Neural cell (in vitro differentiated cells): ENCODE measurements at regions not wholly inside any gene's neighbourhood (a gene's known extent, or its start where the extent isn't known, plus 50 kb on each side); places are given as distances from the start of the nearest gene placed in this dataset.

Experiments
- H2AFZ ChIP-seq: fragments of 200-600, 300-800 bp; sonication (generic), shearing (Covaris generic); 2 replicates; pipeline ENCODE4 v1.6.0; 2014; ENCODE audit warnings: low read depth, mild to moderate bottlenecking, antibody characterized with exemption, low read length, moderate library complexity
- H3F3A ChIP-seq: fragments of 200-600 bp; shearing (Covaris generic); 2 replicates; pipeline ENCODE4 v1.6.1; 2016; ENCODE audit warnings: mild to moderate bottlenecking, moderate library complexity, mixed read lengths, antibody characterized with exemption, low read length; ENCODE audit not compliant: insufficient read depth, poor library complexity, severe bottlenecking
- H3K27ac ChIP-seq: fragments of 200-600, 300-800 bp; sonication (generic), shearing (Covaris generic); 2 replicates; pipeline ENCODE4 v1.5.1; 2014; ENCODE audit warnings: mild to moderate bottlenecking, low read length, moderate library complexity
- H3K27me3 ChIP-seq: fragments of 300-800, 200-600 bp; sonication (generic), shearing (Covaris generic); 2 replicates; pipeline ENCODE4 v1.6.0; 2014; ENCODE audit warnings: mild to moderate bottlenecking, low read depth, low read length, moderate library complexity; ENCODE audit not compliant: insufficient read depth
- H3K36me3 ChIP-seq: fragments of 300-800, 200-600 bp; sonication (generic), shearing (Covaris generic); 2 replicates; pipeline ENCODE4 v1.5.1; 2014; ENCODE audit warnings: mild to moderate bottlenecking, antibody characterized with exemption, low read length, moderate library complexity; ENCODE audit not compliant: insufficient read depth
- H3K4me2 ChIP-seq: fragments of 300-800, 200-600 bp; sonication (generic), shearing (Covaris generic); 2 replicates; pipeline ENCODE4 v1.6.0; 2014; ENCODE audit warnings: mild to moderate bottlenecking, low read length
- H3K4me3 ChIP-seq: fragments of 300-800, 200-600 bp; sonication (generic), shearing (Covaris generic); 2 replicates; pipeline ENCODE4 v1.5.1; 2014; ENCODE audit warnings: mild to moderate bottlenecking, low read length, moderate library complexity
- H3K79me2 ChIP-seq: fragments of 200-600 bp; shearing (Covaris generic); replicated peaks from 2 replicates; pipeline ENCODE4 v1.6.0; 2014; ENCODE audit warnings: mild to moderate bottlenecking, low read length, moderate library complexity; ENCODE audit not compliant: insufficient read depth
- H3K9ac ChIP-seq: fragments of 300-800, 200-600 bp; sonication (generic), shearing (Covaris generic); 2 replicates; pipeline ENCODE4 v1.6.1; 2016; ENCODE audit warnings: mild to moderate bottlenecking, low read length, mixed read lengths
- H3K9me2 ChIP-seq: fragments of 200-600 bp; shearing (Covaris generic); 2 replicates; pipeline ENCODE4 v1.6.1; 2016; ENCODE audit warnings: mild to moderate bottlenecking, low read length, mixed read lengths; ENCODE audit not compliant: insufficient read depth
- H3K9me3 ChIP-seq: fragments of 200-600, 300-800 bp; sonication (generic), shearing (Covaris generic); 2 replicates; pipeline ENCODE4 v1.6.1; 2016; ENCODE audit warnings: mild to moderate bottlenecking, mixed run types, low read length, moderate library complexity, mixed read lengths
- H4K20me1 ChIP-seq: fragments of 200-600 bp; shearing (Covaris generic); 2 replicates; pipeline ENCODE4 v1.6.1; 2016; ENCODE audit warnings: mild to moderate bottlenecking, mixed run types; ENCODE audit not compliant: insufficient read depth
- EP300 ChIP-seq: fragments of 450-650 bp; conservative IDR thresholded peaks from 2 replicates; pipeline ENCODE4 v1.6.1; 2014; ENCODE audit warnings: antibody characterized with exemption, mild to moderate bottlenecking, moderate library complexity; ENCODE audit not compliant: poor library complexity, severe bottlenecking
- EZH2 ChIP-seq: fragments of 200-600, 300-800 bp; shearing (Covaris generic), sonication (generic); IDR thresholded peaks from 2 replicates; pipeline ENCODE4 v1.6.1; 2014; ENCODE audit warnings: antibody characterized with exemption, low read length, borderline replicate concordance, mild to moderate bottlenecking; ENCODE audit not compliant: insufficient read depth, poor library complexity, severe bottlenecking
- MXI1 ChIP-seq: fragments of 450-650 bp; conservative IDR thresholded peaks from 2 replicates; pipeline ENCODE4 v1.6.1; 2014; ENCODE audit warnings: antibody characterized with exemption, mild to moderate bottlenecking; ENCODE audit not compliant: poor library complexity, severe bottlenecking
- POLR2AphosphoS5 ChIP-seq: IDR thresholded peaks from 2 replicates; pipeline ENCODE4 v1.6.1; 2012
- RAD21 ChIP-seq: fragments of 450-650 bp; conservative IDR thresholded peaks from 2 replicates; pipeline ENCODE4 v1.6.1; 2014; ENCODE audit warnings: antibody characterized with exemption, mild to moderate bottlenecking, moderate library complexity
- SMC3 ChIP-seq: fragments of 450-650 bp; conservative IDR thresholded peaks from 2 replicates; pipeline ENCODE4 v1.6.1; 2014; ENCODE audit warnings: antibody characterized with exemption, mild to moderate bottlenecking, moderate library complexity; ENCODE audit not compliant: poor library complexity
- TAF1 ChIP-seq: IDR thresholded peaks from 2 replicates; pipeline ENCODE4 v1.6.1; 2012; ENCODE audit warnings: low read depth
- TF ChIP-seq, protein P1 (sequence below): fragments of 450-650 bp; IDR thresholded peaks from 2 replicates; pipeline ENCODE4 v1.5.1; 2014; ENCODE audit warnings: antibody characterized with exemption, mild to moderate bottlenecking, moderate library complexity; ENCODE audit not compliant: poor library complexity, severe bottlenecking
- TF ChIP-seq, protein P2 (sequence below): IDR thresholded peaks from 2 replicates; pipeline ENCODE4 v1.6.1; 2012; ENCODE audit warnings: borderline replicate concordance

DNA sequence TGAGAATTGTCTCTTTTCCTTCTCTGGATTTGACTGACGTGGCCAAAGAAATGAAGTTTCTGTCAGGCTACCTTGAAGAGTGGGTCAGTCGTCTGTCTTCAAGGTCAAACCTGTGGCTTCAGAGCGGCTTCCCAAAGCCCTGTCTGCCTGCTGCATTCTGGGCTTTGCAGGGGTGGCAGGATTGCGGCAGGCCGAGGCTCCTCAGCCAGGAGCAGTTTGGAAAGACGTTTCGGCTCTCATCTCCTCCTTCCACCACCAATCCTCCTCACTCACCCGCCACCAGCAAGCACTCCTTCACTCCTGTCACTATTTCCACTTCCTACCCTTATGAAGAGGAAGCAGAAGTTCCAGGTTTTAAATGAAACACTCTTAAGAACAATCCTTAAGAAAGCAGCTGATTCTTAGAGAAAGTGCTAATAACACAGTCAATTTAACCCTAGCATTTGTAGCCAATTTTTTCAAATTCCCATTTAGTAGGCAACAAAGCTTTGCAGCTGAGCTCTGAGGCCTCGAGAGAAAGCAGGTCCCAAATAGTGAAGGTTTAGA is 351.7 kb downstream of the ZNF608 start:
- no peaks in the 10 kb centered on the region for H3K79me2 ChIP-seq
- H3K4me3 ChIP-seq: no peak overlapping the region
- H3F3A ChIP-seq: no peaks in the 10 kb centered on the region
- H3K9ac ChIP-seq: no peak overlapping the region
- no peak overlapping the region for H3K27ac ChIP-seq
- H2AFZ ChIP-seq: no peak overlapping the region
- H3K9me2 ChIP-seq: no peaks in the 10 kb centered on the region
- H3K4me2 ChIP-seq: no peak overlapping the region
- H3K27me3 ChIP-seq: no peaks in the 10 kb centered on the region
- H4K20me1 ChIP-seq: no peaks in the 10 kb centered on the region
- H3K36me3 ChIP-seq: no peaks in the 10 kb centered on the region
- TF ChIP-seq POLR2AphosphoS5: no peak
- no peak for TF ChIP-seq EP300
- TF ChIP-seq, protein P1, sequence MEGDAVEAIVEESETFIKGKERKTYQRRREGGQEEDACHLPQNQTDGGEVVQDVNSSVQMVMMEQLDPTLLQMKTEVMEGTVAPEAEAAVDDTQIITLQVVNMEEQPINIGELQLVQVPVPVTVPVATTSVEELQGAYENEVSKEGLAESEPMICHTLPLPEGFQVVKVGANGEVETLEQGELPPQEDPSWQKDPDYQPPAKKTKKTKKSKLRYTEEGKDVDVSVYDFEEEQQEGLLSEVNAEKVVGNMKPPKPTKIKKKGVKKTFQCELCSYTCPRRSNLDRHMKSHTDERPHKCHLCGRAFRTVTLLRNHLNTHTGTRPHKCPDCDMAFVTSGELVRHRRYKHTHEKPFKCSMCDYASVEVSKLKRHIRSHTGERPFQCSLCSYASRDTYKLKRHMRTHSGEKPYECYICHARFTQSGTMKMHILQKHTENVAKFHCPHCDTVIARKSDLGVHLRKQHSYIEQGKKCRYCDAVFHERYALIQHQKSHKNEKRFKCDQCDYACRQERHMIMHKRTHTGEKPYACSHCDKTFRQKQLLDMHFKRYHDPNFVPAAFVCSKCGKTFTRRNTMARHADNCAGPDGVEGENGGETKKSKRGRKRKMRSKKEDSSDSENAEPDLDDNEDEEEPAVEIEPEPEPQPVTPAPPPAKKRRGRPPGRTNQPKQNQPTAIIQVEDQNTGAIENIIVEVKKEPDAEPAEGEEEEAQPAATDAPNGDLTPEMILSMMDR: no peak
- TF ChIP-seq MXI1: no peak
- TF ChIP-seq, protein P2, sequence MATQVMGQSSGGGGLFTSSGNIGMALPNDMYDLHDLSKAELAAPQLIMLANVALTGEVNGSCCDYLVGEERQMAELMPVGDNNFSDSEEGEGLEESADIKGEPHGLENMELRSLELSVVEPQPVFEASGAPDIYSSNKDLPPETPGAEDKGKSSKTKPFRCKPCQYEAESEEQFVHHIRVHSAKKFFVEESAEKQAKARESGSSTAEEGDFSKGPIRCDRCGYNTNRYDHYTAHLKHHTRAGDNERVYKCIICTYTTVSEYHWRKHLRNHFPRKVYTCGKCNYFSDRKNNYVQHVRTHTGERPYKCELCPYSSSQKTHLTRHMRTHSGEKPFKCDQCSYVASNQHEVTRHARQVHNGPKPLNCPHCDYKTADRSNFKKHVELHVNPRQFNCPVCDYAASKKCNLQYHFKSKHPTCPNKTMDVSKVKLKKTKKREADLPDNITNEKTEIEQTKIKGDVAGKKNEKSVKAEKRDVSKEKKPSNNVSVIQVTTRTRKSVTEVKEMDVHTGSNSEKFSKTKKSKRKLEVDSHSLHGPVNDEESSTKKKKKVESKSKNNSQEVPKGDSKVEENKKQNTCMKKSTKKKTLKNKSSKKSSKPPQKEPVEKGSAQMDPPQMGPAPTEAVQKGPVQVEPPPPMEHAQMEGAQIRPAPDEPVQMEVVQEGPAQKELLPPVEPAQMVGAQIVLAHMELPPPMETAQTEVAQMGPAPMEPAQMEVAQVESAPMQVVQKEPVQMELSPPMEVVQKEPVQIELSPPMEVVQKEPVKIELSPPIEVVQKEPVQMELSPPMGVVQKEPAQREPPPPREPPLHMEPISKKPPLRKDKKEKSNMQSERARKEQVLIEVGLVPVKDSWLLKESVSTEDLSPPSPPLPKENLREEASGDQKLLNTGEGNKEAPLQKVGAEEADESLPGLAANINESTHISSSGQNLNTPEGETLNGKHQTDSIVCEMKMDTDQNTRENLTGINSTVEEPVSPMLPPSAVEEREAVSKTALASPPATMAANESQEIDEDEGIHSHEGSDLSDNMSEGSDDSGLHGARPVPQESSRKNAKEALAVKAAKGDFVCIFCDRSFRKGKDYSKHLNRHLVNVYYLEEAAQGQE: no peak
- no peak for TF ChIP-seq SMC3
- TF ChIP-seq RAD21: no peak
- TF ChIP-seq EZH2: no peak
- TF ChIP-seq TAF1: no peak
- H3K9me3 ChIP-seq: no peaks in the 10 kb centered on the region

DNA sequence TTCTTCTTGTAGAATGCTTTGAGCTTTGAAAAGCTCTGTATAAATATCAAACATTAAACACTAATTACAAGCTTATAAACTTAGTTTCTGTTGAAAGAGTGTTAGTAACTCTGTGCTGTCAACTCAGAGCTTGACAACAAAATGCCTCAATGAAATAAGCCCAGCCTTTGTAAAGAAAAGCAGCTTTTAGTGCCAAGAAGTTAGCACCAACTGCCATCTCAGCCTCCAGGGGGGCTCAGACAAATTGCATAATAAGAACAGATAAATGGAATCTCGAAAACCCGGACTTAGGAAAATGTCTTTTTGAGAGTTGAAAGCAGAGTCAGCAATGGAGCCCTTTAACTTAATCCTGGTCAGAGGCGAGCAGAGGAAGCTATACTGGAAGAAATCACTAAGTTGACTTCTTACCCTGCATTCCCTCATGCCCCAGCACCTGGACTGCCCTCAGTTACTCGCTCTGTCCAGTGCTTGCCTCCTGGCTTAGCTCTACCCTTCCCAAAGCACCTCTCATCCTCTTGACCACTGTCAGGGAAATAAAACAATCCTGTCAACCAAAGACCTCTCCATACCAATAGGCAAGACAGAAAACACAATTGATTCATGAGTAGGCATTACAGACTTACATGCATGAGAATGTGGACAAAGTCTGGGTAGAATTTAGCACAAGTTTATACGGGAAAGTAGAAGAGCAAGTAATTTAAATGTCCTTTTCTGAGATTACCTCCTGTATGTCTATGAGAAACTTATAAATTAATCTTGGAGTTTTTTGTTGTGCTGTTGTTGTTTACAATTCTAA is 352.7 kb downstream of the ZNF608 start:
- Histone ChIP-seq H3K79me2 (no peaks in the 10 kb centered on the region), H3K27me3 (no peaks in the 10 kb centered on the region), H3K4me3 (no peak overlapping the region), H3K9ac (no peak overlapping the region), H3K9me3 (no peaks in the 10 kb centered on the region), H3F3A (no peaks in the 10 kb centered on the region), H3K4me2 (no peak overlapping the region), H3K9me2 (no peaks in the 10 kb centered on the region), H4K20me1 (no peaks in the 10 kb centered on the region), H3K36me3 (no peaks in the 10 kb centered on the region), H2AFZ (no peak overlapping the region), H3K27ac (no peak overlapping the region)
- peak; percentile 83 for TF ChIP-seq EP300
- peak; percentile 31 for TF ChIP-seq SMC3
- TF ChIP-seq, protein P1: no peak
- no peak for TF ChIP-seq MXI1
- peak; percentile 43 for TF ChIP-seq POLR2AphosphoS5
